IMR-90 (cell line): ENCODE measurements at regions not wholly inside any gene's neighbourhood (a gene's known extent, or its start where the extent isn't known, plus 50 kb on each side); places are given as distances from the start of the nearest gene placed in this dataset.

ENCODE experiments used
- ATAC-seq: fragments of 200-7000 bp; cut with Tn5 transposase; 2 replicates; pipeline ENCODE4 v1.9.1; 2020; ENCODE audit warnings: low read depth, mild to moderate bottlenecking, moderate library complexity
- BruUV-seq: library from RNA; stranded (reverse); fragments of 400-500 nt; replicated peaks from 2 replicates; lab custom pipeline; 2021; lab: Mats Ljungman, UMichigan
- CTCF ChIA-PET: fragments of 300-600 bp; formaldehyde crosslinking; extraction: SDS; loops from one replicate; lab custom pipeline; 2021; ENCODE audit warnings: antibody characterized with exemption; lab: Yijun Ruan, JAX
- POLR2A ChIA-PET: fragments of 300-600 bp; sonication (Branson Sonifier 250); formaldehyde crosslinking; loops from one replicate; lab custom pipeline; 2022; ENCODE audit warnings: antibody characterized with exemption; ENCODE audit not compliant: unreplicated experiment; lab: Charles Lee
- DNase-seq: peaks from one replicate; pipeline ENCODE4 v3.0.0; 2013
- H2AFZ ChIP-seq: replicated peaks from 2 replicates; pipeline ENCODE3; 2013; ENCODE audit warnings: low read length, mild to moderate bottlenecking; ENCODE audit not compliant: poor library complexity
- H2AK5ac ChIP-seq: 2 replicates; pipeline ENCODE4 v1.6.1; 2013; ENCODE audit warnings: low read depth, low read length, inconsistent platforms
- H2AK9ac ChIP-seq: replicated peaks from 2 replicates; pipeline ENCODE3; 2013; ENCODE audit warnings: mild to moderate bottlenecking, low read depth, low read length, moderate library complexity; ENCODE audit not compliant: poor library complexity
- H2BK120ac ChIP-seq: 2 replicates; pipeline ENCODE4 v1.6.1; 2013; ENCODE audit warnings: low read depth, low read length, inconsistent platforms
- H2BK15ac ChIP-seq: 3 replicates; pipeline ENCODE4 v1.6.1; 2013; ENCODE audit warnings: low read depth, low read length, inconsistent platforms
- H2BK20ac ChIP-seq: 2 replicates; pipeline ENCODE4 v1.6.1; 2013; ENCODE audit warnings: low read depth, mild to moderate bottlenecking, inconsistent platforms, low read length, moderate library complexity
- H2BK5ac ChIP-seq: 2 replicates; pipeline ENCODE4 v1.6.1; 2013; ENCODE audit warnings: mild to moderate bottlenecking, low read depth, low read length, inconsistent platforms; ENCODE audit not compliant: poor library complexity, severe bottlenecking
- H3K14ac ChIP-seq: replicated peaks from 2 replicates; pipeline ENCODE4 v1.6.1; 2013; ENCODE audit warnings: low read depth, low read length, inconsistent platforms
- H3K18ac ChIP-seq: 2 replicates; pipeline ENCODE4 v1.6.1; 2013; ENCODE audit warnings: low read depth, low read length, control low read depth
- H3K23ac ChIP-seq: 2 replicates; pipeline ENCODE4 v1.6.1; 2013; ENCODE audit warnings: low read depth, low read length, inconsistent platforms
- H3K27ac ChIP-seq: 2 replicates; pipeline ENCODE4 v1.5.1; 2013; ENCODE audit warnings: mild to moderate bottlenecking, control low read depth, low read length; ENCODE audit not compliant: insufficient read depth
- H3K27me3 ChIP-seq: 2 replicates; pipeline ENCODE4 v1.6.1; 2013; ENCODE audit warnings: low read length; ENCODE audit not compliant: control insufficient read depth, insufficient read depth
- H3K36me3 ChIP-seq: 2 replicates; pipeline ENCODE4 v1.6.1; 2013; ENCODE audit warnings: low read length, mixed read lengths; ENCODE audit not compliant: control insufficient read depth, insufficient read depth
- H3K4ac ChIP-seq: 2 replicates; pipeline ENCODE4 v1.6.1; 2013; ENCODE audit warnings: low read depth, low read length, inconsistent platforms
- H3K4me1 ChIP-seq: 2 replicates; pipeline ENCODE4 v1.6.1; 2013; ENCODE audit warnings: low read length, mixed read lengths; ENCODE audit not compliant: control insufficient read depth, insufficient read depth
- H3K4me2 ChIP-seq: 2 replicates; pipeline ENCODE4 v1.6.1; 2013; ENCODE audit warnings: low read depth, mild to moderate bottlenecking, control low read depth, low read length, moderate library complexity
- H3K4me3 ChIP-seq: 2 replicates; pipeline ENCODE4 v1.5.1; 2013; ENCODE audit warnings: low read depth, mild to moderate bottlenecking, control low read depth, low read length, moderate library complexity; ENCODE audit not compliant: insufficient read depth
- H3K56ac ChIP-seq: 2 replicates; pipeline ENCODE4 v1.6.1; 2013; ENCODE audit warnings: low read length, inconsistent platforms; ENCODE audit not compliant: insufficient read depth; ENCODE audit errors: extremely low read depth
- H3K79me1 ChIP-seq, 2 experiments: 2 replicates each; pipeline ENCODE4 v1.6.1; 2013; ENCODE audit warnings: low read length in 2 of 2, inconsistent platforms in 1 of 2, low read depth in 1 of 2
- H3K9ac ChIP-seq: 2 replicates; pipeline ENCODE4 v1.6.1; 2013; ENCODE audit warnings: low read depth, low read length, control low read depth
- H3K9me1 ChIP-seq: 2 replicates; pipeline ENCODE4 v1.6.1; 2013; ENCODE audit warnings: low read length, inconsistent platforms; ENCODE audit not compliant: insufficient read depth
- H3K9me3 ChIP-seq: 2 replicates; pipeline ENCODE4 v1.6.1; 2013; ENCODE audit warnings: low read length; ENCODE audit not compliant: control insufficient read depth, insufficient read depth
- H4K20me1 ChIP-seq: 2 replicates; pipeline ENCODE4 v1.6.1; 2013; ENCODE audit warnings: low read length, inconsistent platforms; ENCODE audit not compliant: insufficient read depth
- H4K5ac ChIP-seq: 2 replicates; pipeline ENCODE4 v1.6.1; 2013; ENCODE audit warnings: mild to moderate bottlenecking, low read depth, low read length, control low read depth
- H4K8ac ChIP-seq, 2 experiments: 2 replicates each; pipeline ENCODE4 v1.6.1; 2013; ENCODE audit warnings: low read depth in 2 of 2, low read length in 2 of 2, control low read depth in 1 of 2, inconsistent platforms in 1 of 2
- H4K91ac ChIP-seq: 2 replicates; pipeline ENCODE4 v1.6.1; 2013; ENCODE audit warnings: low read depth, low read length, inconsistent platforms; ENCODE audit not compliant: insufficient read depth
- CEBPB ChIP-seq: IDR thresholded peaks from 2 replicates; pipeline ENCODE4 v1.6.1; 2012; ENCODE audit warnings: low read depth, low read length, improper control_type of control experiment
- FOS ChIP-seq: fragments of 150-350 bp; IDR thresholded peaks from 2 replicates; pipeline ENCODE4 v1.6.1; 2016; ENCODE audit warnings: low read depth, low read length
- MXI1 ChIP-seq: IDR thresholded peaks from 2 replicates; pipeline ENCODE4 v1.6.1; 2012; ENCODE audit warnings: low read depth, mild to moderate bottlenecking, low read length, moderate library complexity, borderline replicate concordance
- POLR2A ChIP-seq: IDR thresholded peaks from 2 replicates; pipeline ENCODE4 v1.6.1; 2012; ENCODE audit warnings: mild to moderate bottlenecking, low read depth, low read length
- RAD21 ChIP-seq: IDR thresholded peaks from 2 replicates; pipeline ENCODE4 v1.6.1; 2012; ENCODE audit warnings: low read length, improper control_type of control experiment
- RFX5 ChIP-seq: IDR thresholded peaks from 2 replicates; pipeline ENCODE4 v1.8.0; 2012; ENCODE audit warnings: low read depth, mild to moderate bottlenecking, low read length, moderate library complexity
- USF2 ChIP-seq: fragments of 150-350 bp; IDR thresholded peaks from 2 replicates; pipeline ENCODE4 v1.6.1; 2017; ENCODE audit warnings: mild to moderate bottlenecking, antibody characterized with exemption, low read length, low read depth
- WGBS, 2 experiments: methylation state at CpG; one replicate each; pipeline versions ENCODE4 v1.1.5 to v1.1.7; 2013; ENCODE audit warnings: missing lambda C conversion rate in 2 of 2; ENCODE audit not compliant: insufficient read length in 1 of 2; ENCODE audit errors: extremely low coverage in 2 of 2; 5-methylcytosine and 5-hydroxymethylcytosine counted together
- dilution Hi-C: fragments of 300-500 bp; cut with HindIII; formaldehyde crosslinking; loops from one replicate; pipeline ENCODE4 v1.14.3; 2018; ENCODE audit warnings: low sequenced_read_pairs; ENCODE audit not compliant: unreplicated experiment
- in situ Hi-C: fragments of 300-500 bp; cut with MboI; formaldehyde crosslinking; loops from 3 replicates; pipeline ENCODE4 v1.14.3; 2019; ENCODE audit warnings: low sequenced_read_pairs, inconsistent platforms, mixed read lengths
- intact Hi-C: fragments of 100-400 bp; cut with micrococcal nuclease; formaldehyde crosslinking; loops from 2 replicates; pipeline ENCODE4 v1.10.0; 2022
- TF ChIP-seq, protein P1 (sequence below): conservative IDR thresholded peaks from 2 replicates; pipeline ENCODE4 v1.5.1; 2012; ENCODE audit warnings: mild to moderate bottlenecking, low read depth, low read length, improper control_type of control experiment

DNA sequence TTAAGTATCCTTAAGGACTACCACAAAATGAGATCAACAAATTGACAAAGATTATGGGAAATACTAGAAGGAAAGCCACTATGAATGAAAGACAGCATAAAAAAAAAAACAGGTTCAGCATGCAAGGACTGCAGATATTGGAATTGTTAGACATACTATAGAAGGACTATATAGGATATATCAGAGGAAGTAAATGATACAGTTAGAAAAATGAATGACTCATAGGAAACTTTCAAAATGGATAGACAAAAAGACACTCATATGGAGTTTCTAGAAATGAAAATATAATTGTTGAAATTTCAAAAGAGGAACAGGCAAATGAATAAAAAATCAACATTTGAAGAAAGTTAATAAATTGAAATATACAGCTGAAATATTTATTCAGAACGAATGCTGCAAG is 180.6 kb downstream of the PLK2 start:
- H3K27me3 ChIP-seq, result no peaks in the 10 kb centered on the region
- no peak overlapping the region for H3K23ac ChIP-seq
- no peak overlapping the region for H3K14ac ChIP-seq
- no peak overlapping the region for H3K4me3 ChIP-seq
- H3K4me2 ChIP-seq, result no peak overlapping the region
- no peak overlapping the region for H2BK20ac ChIP-seq
- TF ChIP-seq RFX5, result no peak
- no peak for TF ChIP-seq CEBPB
- TF ChIP-seq USF2, result no peak
- no peak for TF ChIP-seq RAD21
- no peak for TF ChIP-seq FOS
- no peak for TF ChIP-seq POLR2A
- no peak for TF ChIP-seq MXI1
- TF ChIP-seq, protein P1, sequence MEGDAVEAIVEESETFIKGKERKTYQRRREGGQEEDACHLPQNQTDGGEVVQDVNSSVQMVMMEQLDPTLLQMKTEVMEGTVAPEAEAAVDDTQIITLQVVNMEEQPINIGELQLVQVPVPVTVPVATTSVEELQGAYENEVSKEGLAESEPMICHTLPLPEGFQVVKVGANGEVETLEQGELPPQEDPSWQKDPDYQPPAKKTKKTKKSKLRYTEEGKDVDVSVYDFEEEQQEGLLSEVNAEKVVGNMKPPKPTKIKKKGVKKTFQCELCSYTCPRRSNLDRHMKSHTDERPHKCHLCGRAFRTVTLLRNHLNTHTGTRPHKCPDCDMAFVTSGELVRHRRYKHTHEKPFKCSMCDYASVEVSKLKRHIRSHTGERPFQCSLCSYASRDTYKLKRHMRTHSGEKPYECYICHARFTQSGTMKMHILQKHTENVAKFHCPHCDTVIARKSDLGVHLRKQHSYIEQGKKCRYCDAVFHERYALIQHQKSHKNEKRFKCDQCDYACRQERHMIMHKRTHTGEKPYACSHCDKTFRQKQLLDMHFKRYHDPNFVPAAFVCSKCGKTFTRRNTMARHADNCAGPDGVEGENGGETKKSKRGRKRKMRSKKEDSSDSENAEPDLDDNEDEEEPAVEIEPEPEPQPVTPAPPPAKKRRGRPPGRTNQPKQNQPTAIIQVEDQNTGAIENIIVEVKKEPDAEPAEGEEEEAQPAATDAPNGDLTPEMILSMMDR, result no peak
- H3K36me3 ChIP-seq, result no peaks in the 10 kb centered on the region
- H2BK120ac ChIP-seq, result no peak overlapping the region
- no peak overlapping the region for H2AFZ ChIP-seq
- H3K4me1 ChIP-seq, result no peaks in the 10 kb centered on the region
- dilution Hi-C loops (no loop called here), intact Hi-C loops (no loop called here), in situ Hi-C loops (no loop called here)
- ATAC-seq, result no peak
- no peak overlapping the region for H3K18ac ChIP-seq
- H3K4ac ChIP-seq, result no peak overlapping the region
- no peak overlapping the region for H3K27ac ChIP-seq
- no peaks in the 10 kb centered on the region; the same call in 1 of the 2 replicates for H3K9me1 ChIP-seq
- H2AK5ac ChIP-seq, result no peak overlapping the region
- H4K91ac ChIP-seq, result no peak overlapping the region
- ChIA-PET CTCF (no interaction called here), POLR2A (no interaction called here)
- H2BK15ac ChIP-seq, result no peak overlapping the region
- no peaks in the 10 kb centered on the region for H3K79me1 ChIP-seq
- no peak for DNase-seq
- no TSS peak for BruUV-seq
- H3K9me3 ChIP-seq, result peaks cover 2% of the 10 kb centered on the region; the same call in 1 of the 2 replicates
- H3K9ac ChIP-seq, result no peak overlapping the region
- no peak overlapping the region for H4K8ac ChIP-seq
- no peaks in the 10 kb centered on the region for H4K20me1 ChIP-seq
- no CpG with 5 or more reads among the region's 1 CpG for WGBS, 2 experiments
- no peak overlapping the region for H2AK9ac ChIP-seq
- H4K5ac ChIP-seq, result no peak overlapping the region
- no peak overlapping the region for H2BK5ac ChIP-seq
- no peak overlapping the region for H3K56ac ChIP-seq
